ENCODE measurements at regions not wholly inside any gene's neighbourhood (a gene's known extent, or its start where the extent isn't known, plus 50 kb on each side); places are given as distances from the start of the nearest gene placed in this dataset.

DNA sequence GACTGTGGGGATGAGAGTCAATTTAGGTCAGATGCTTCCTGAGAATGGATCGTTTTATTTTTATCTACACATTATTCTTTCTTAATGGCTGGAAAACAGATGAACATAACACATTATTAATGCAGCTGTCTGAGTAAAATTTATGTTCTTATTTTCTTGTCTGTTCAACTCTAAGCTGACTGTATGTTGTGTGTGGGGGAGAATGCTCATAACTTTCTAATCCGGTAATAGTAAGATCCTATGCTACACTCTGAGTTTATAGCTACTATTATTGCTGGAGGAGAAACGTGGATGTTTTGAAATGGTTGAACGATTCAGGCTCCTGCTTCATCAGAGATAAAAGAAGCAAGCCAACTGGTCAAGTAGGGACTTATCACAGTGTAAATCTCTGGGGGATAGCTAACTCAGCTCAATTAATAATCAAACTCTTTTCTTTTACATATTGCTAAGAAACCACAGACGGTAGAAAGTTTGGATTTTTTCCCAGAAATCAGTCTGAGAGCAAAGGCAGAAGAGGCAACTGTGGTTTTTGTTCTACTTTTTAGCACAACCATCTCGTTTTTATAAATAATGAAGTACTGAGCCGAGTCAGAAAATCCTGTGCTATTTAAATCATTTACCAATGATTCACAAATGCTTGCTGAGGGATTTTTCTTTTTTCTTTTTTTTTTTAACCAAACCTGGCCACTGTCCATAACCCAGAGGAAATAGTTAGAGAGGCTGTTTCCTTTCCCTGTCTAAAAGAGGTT, 265.0 kb upstream of the FAM174A start:
- no peak overlapping the region for H3K27ac ChIP-seq
- TF ChIP-seq CTCF (conservative IDR thresholded peaks at IDR 0.05) (no peak), ZFX (IDR thresholded peaks at IDR 0.05) (no peak)

DNA sequence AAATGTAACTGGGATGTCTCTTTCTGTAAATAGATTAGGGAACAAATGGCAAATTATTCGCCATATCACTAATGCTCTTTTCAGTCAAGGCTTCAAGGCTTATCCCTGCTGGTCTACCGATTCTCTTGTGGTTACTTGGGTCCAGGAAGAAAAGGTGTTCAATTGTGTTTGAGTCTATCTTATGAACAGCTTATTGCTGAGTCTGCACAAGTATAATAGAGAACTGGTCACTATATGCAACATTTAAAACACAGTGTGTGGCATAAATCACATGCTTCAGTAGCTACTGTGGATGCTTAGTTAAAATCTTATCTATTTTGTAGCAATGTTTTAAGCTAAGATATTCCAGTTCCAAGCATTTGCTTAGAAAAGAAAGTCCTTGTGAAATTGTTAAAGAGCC, 274.2 kb upstream of the FAM174A start:
- no peak overlapping the region for H3K27ac ChIP-seq
- TF ChIP-seq CTCF (conservative IDR thresholded peaks at IDR 0.05) (no peak), ZFX (IDR thresholded peaks at IDR 0.05) (no peak)

DNA sequence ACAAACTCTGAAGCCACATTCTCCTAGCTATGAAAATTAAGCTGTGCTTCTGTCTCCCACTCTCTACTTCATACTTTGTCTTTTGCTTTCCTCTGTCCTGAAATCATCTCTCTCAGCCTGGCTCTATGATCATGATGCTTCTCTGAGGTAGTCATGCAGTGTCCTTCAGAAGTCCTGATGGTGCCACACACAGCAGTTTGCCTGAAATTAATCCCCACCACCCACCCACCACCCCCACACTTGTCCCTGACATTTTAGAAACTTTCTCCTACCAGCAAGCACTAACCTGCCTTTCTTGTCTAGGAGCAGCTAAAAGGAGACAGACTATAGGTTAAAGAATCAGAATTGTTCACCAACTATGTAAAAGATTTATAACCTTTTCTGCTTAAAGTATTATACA, 282.2 kb upstream of the FAM174A start:
- no peak for TF ChIP-seq ZFX (IDR thresholded peaks at IDR 0.05)
- no peak for TF ChIP-seq CTCF (conservative IDR thresholded peaks at IDR 0.05)
- no peak overlapping the region for H3K27ac ChIP-seq

GRCh38 chr5:100252037-100252436, 283.1 kb upstream of the FAM174A start:
- no peak for TF ChIP-seq CTCF (conservative IDR thresholded peaks at IDR 0.05)
- TF ChIP-seq ZFX (IDR thresholded peaks at IDR 0.05): no peak
- H3K27ac ChIP-seq: no peak overlapping the region

DNA sequence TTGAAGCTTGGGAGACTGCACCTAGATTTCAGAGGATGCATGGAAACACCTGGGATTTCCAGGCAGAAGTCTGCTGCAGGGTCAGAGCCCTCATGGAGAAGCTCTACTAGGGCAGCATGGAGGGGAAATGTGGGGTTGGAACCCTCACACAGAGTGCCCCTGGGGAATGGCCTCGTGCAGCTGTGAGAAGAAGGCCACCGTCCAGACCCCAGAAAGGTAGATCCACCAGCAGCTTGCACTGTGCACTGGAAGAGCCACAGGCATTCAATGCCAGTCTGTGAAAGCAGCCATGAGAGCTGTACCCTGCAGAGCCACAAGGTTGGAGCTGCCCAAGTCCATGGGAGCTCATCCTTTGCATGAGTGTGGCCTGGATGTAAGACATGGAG, 285.3 kb upstream of the FAM174A start:
- no peak for TF ChIP-seq ZFX (IDR thresholded peaks at IDR 0.05)
- no peak for TF ChIP-seq CTCF (conservative IDR thresholded peaks at IDR 0.05)
- H3K27ac ChIP-seq: no peak overlapping the region

DNA sequence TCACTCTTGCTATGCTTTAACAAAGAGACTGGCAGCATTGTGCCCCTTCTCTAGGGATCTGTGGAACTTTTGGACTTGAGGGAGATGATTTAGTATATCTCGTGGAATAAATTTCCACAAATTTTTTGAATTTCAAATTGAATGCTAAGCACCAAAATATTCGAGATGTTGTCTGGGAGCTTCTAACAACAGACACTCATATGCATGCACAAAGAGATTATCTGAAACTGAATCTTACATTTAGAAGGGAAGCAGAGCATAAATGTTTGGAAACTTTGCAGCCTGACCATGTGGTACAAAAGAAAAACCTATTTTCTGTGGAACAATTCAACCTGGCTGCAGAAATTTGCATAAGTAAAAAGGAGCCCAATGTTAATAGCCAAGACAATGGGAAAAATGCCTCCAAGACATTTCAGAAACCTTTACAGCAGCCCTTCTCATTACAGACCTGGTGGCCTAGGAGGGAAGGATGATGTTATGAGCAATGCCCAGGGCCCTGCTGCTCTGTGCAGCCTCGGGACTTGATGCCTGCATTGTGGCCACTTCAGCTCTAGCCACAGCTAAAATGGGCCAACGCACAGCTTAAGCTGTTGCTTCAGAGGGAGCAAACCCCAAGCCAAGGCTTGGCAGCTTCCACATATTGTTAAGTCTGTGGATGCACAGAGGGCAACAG, 285.8 kb upstream of the FAM174A start:
- TF ChIP-seq CTCF (conservative IDR thresholded peaks at IDR 0.05): no peak
- TF ChIP-seq ZFX (IDR thresholded peaks at IDR 0.05): no peak
- H3K27ac ChIP-seq: no peak overlapping the region

DNA sequence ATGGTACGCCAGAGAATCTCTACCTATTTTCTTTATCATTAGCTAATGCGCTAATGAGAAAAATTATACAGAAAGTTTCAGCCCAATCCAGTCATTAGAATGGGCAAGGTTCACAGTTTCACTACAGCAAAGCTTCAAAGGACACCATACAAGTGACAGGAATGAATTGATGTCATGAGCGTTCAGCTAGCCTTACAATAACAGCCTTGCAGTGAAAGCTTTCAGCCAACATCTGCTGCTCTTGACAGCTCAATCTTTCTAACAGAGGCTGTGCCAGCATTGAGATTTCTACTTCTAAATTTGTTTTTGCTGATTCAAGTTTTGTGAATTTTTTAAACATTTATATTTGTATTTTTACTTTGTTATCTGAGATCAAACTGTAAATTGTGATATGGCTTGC, 302.4 kb upstream of the FAM174A start:
- H3K27ac ChIP-seq: no peak overlapping the region
- TF ChIP-seq CTCF (conservative IDR thresholded peaks at IDR 0.05) (no peak), ZFX (IDR thresholded peaks at IDR 0.05) (no peak)

Measured in C4-2B (cell line).